Thymus (tissue), 11 donors: ENCODE measurements at regions not wholly inside any gene's neighbourhood (a gene's known extent, or its start where the extent isn't known, plus 50 kb on each side); places are given as distances from the start of the nearest gene placed in this dataset.
"Not testable (repeated sequence)": the region's sequence is repeated elsewhere in the genome, so short reads cannot be mapped to it uniquely, and the experiment has no call there.

ENCODE experiments used
- DNase-seq, 9 donors: peaks; one replicate each; pipeline ENCODE4 v3.0.0-alpha.2; 2013; ENCODE audit warnings: low spot score in 9 of 9, low read depth in 6 of 9, missing footprints in 1 of 9
- H3K27ac ChIP-seq, 2 donors: one replicate each; pipeline ENCODE4 v1.5.1; 2013; ENCODE audit warnings: control low read depth in 1 of 2, low read depth in 1 of 2, low read length in 1 of 2, mild to moderate bottlenecking in 1 of 2, moderate library complexity in 1 of 2
- H3K27me3 ChIP-seq, 2 donors: one replicate each; pipeline ENCODE4 v1.5.1; 2013; ENCODE audit warnings: low read length in 1 of 2; ENCODE audit not compliant: control insufficient read depth in 2 of 2, insufficient read depth in 1 of 2
- H3K36me3 ChIP-seq, 2 donors: one replicate each; pipeline ENCODE4 v1.5.1; 2013; ENCODE audit warnings: low read length in 1 of 2, mild to moderate bottlenecking in 1 of 2, moderate library complexity in 1 of 2; ENCODE audit not compliant: control insufficient read depth in 2 of 2, insufficient read depth in 2 of 2
- H3K4me1 ChIP-seq, 2 donors: one replicate each; pipeline ENCODE4 v1.5.1; 2013; ENCODE audit warnings: low read length in 2 of 2; ENCODE audit not compliant: control insufficient read depth in 2 of 2, insufficient read depth in 2 of 2
- H3K4me3 ChIP-seq, 2 donors: one replicate each; pipeline ENCODE4 v1.5.1; 2013; ENCODE audit warnings: low read length in 2 of 2, control low read depth in 1 of 2, mild to moderate bottlenecking in 1 of 2
- H3K9me3 ChIP-seq, 2 donors: one replicate each; pipeline ENCODE4 v1.5.1; 2013; ENCODE audit warnings: low read length in 1 of 2, mild to moderate bottlenecking in 1 of 2; ENCODE audit not compliant: control insufficient read depth in 2 of 2, insufficient read depth in 1 of 2
- WGBS: extraction: QIAGEN DNeasy Blood & Tissue Kit; methylation state at CpG from one replicate; pipeline ENCODE4 v1.1.7; 2013; 5-methylcytosine and 5-hydroxymethylcytosine counted together
- donor health status: healthy.

- no peaks in the 10 kb centered on the region for H3K36me3 ChIP-seq
- H3K27ac ChIP-seq: no peak overlapping the region
- no peak overlapping the region for H3K4me3 ChIP-seq
- no peaks in the 10 kb centered on the region for H3K27me3 ChIP-seq
- WGBS: 94% methylated on average over 3 of the region's 3 CpGs
- no peak for DNase-seq
- peaks cover 3 to 10% of the 10 kb centered on the region in 2 donors for H3K9me3 ChIP-seq
- H3K4me1 ChIP-seq: no peaks in the 10 kb centered on the region
These were observed 253.9 kb downstream of the RPLP1 start for GRCh38 chr15:69706353-69707097.

- H3K36me3 ChIP-seq, H3K4me3 ChIP-seq, DNase-seq, H3K4me1 ChIP-seq, H3K27me3 ChIP-seq, H3K27ac ChIP-seq: not testable (repeated sequence)
- 52% methylated on average over 4 of the region's 4 CpGs for WGBS
- H3K9me3 ChIP-seq: peaks cover 3 to 10% of the 10 kb centered on the region in 2 donors
These were observed 254.6 kb downstream of the RPLP1 start for GRCh38 chr15:69707241-69707640.

- H3K27ac ChIP-seq, H3K27me3 ChIP-seq, H3K4me3 ChIP-seq, DNase-seq, H3K36me3 ChIP-seq, H3K4me1 ChIP-seq: not testable (repeated sequence)
- H3K9me3 ChIP-seq: peaks cover 3 to 10% of the 10 kb centered on the region in 2 donors
- 93% methylated on average over 3 of the region's 3 CpGs for WGBS
These were observed 256.0 kb downstream of the RPLP1 start for GRCh38 chr15:69708436-69709122.

GRCh38 chr15:69712991-69713390, 260.4 kb downstream of the RPLP1 start:
- Histone ChIP-seq H3K4me3 (no peak overlapping the region), H3K36me3 (no peaks in the 10 kb centered on the region), H3K9me3 (peaks cover 1 to 3% of the 10 kb centered on the region in 2 donors), H3K27ac (peak overlapping the region; percentile 36 to 37), H3K27me3 (no peaks in the 10 kb centered on the region), H3K4me1 (peaks cover 0 to 18% of the 10 kb centered on the region in 2 donors)
- WGBS: 97% methylated on average over 2 of the region's 2 CpGs
- no peak for DNase-seq

GRCh38 chr15:69713726-69714559, 261.3 kb downstream of the RPLP1 start:
- no peaks in the 10 kb centered on the region for H3K27me3 ChIP-seq
- H3K36me3 ChIP-seq: no peaks in the 10 kb centered on the region
- 37% methylated on average over 9 of the region's 9 CpGs for WGBS
- H3K4me1 ChIP-seq: peaks cover 2 to 20% of the 10 kb centered on the region in 2 donors
- peak in 5 of 9 donors; percentile 29 to 80 (median 40) for DNase-seq
- peak overlapping the region in 1 of 2 donors; percentile 54 for H3K27ac ChIP-seq
- no peak overlapping the region for H3K4me3 ChIP-seq
- no peaks in the 10 kb centered on the region for H3K9me3 ChIP-seq

- WGBS: 100% methylated on average over 2 of the region's 2 CpGs
- DNase-seq: no peak
- Histone ChIP-seq H3K9me3 (no peaks in the 10 kb centered on the region), H3K36me3 (no peaks in the 10 kb centered on the region), H3K4me3 (no peak overlapping the region), H3K4me1 (peaks cover 5 to 31% of the 10 kb centered on the region in 2 donors), H3K27ac (no peak overlapping the region), H3K27me3 (no peaks in the 10 kb centered on the region)
These were observed 262.6 kb downstream of the RPLP1 start for GRCh38 chr15:69715210-69715609.

GRCh38 chr15:69718436-69718835, 265.8 kb downstream of the RPLP1 start:
- 96% methylated on average over 2 of the region's 2 CpGs for WGBS
- Histone ChIP-seq H3K4me1 (peaks cover 12 to 45% of the 10 kb centered on the region in 2 donors), H3K4me3 (no peak overlapping the region), H3K27ac (no peak overlapping the region), H3K27me3 (no peaks in the 10 kb centered on the region), H3K36me3 (no peaks in the 10 kb centered on the region), H3K9me3 (no peaks in the 10 kb centered on the region)
- DNase-seq: no peak

GRCh38 chr15:69718916-69719315, 266.3 kb downstream of the RPLP1 start:
- peak overlapping the region in 1 of 2 donors; percentile 6 for H3K27ac ChIP-seq
- DNase-seq: peak in 3 of 9 donors; percentile 18 to 59 (median 22)
- 28% methylated on average over 4 of the region's 4 CpGs for WGBS

More at GRCh38 chr15:69718916-69719315, 266.3 kb downstream of the RPLP1 start:
- no peak overlapping the region for H3K4me3 ChIP-seq
- no peaks in the 10 kb centered on the region for H3K9me3 ChIP-seq
- peaks cover 12 to 44% of the 10 kb centered on the region in 2 donors for H3K4me1 ChIP-seq
- no peaks in the 10 kb centered on the region for H3K36me3 ChIP-seq
- H3K27me3 ChIP-seq: no peaks in the 10 kb centered on the region
